Prostate gland (tissue), 2 donors: ENCODE measurements at regions not wholly inside any gene's neighbourhood (a gene's known extent, or its start where the extent isn't known, plus 50 kb on each side); places are given as distances from the start of the nearest gene placed in this dataset.

Experiments
- POLR2AphosphoS5 ChIP-seq: sonication (generic); formaldehyde crosslinking; IDR thresholded peaks from one replicate; pipeline ENCODE4 v1.6.1; 2017; ENCODE audit warnings: antibody characterized with exemption
- TF ChIP-seq, protein P1 (sequence below), 4 experiments: fragments of 200-600 bp in 2 of 4; fragments of 450-650 bp in 2 of 4; sonication (generic) in 2 of 4; IDR thresholded peaks; 1 replicate in 3 of 4; 2 replicates in 1 of 4; pipeline ENCODE4 v1.5.1; 2016 to 2019; ENCODE audit warnings: antibody characterized with exemption in 4 of 4, mild to moderate bottlenecking in 2 of 4, moderate library complexity in 2 of 4

DNA sequence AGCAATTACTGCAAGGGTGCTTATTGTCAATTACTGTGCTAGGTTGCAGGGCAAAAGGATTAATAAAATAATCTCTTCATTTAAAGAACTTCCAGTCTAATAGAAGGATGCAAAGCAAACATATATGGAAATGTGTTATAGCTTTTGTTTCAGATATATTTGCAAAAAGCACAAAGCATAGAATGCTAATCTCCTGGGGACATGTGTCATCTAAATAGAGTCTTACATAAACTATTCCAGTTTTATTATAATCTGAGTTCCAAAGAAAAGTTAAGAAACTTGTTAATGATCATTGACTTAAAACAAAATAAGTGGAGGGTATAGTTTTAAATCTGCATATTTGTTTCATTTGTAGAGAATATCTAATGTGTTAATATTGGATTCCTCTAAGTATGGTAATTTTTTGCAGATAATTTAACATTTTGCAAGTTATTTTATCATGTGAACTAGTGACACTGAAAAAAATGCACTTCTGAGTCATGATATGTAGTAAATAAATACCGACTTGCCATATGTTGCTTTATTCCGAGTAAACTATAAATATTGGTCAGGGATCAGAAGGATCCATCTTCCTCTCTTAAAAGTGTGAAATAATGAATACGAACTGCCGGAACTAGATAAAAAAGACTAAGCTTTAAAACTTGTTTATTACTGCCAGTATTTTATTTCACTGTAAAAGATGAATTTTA is 231.9 kb upstream of the FAT4 start:
- TF ChIP-seq, protein P1, sequence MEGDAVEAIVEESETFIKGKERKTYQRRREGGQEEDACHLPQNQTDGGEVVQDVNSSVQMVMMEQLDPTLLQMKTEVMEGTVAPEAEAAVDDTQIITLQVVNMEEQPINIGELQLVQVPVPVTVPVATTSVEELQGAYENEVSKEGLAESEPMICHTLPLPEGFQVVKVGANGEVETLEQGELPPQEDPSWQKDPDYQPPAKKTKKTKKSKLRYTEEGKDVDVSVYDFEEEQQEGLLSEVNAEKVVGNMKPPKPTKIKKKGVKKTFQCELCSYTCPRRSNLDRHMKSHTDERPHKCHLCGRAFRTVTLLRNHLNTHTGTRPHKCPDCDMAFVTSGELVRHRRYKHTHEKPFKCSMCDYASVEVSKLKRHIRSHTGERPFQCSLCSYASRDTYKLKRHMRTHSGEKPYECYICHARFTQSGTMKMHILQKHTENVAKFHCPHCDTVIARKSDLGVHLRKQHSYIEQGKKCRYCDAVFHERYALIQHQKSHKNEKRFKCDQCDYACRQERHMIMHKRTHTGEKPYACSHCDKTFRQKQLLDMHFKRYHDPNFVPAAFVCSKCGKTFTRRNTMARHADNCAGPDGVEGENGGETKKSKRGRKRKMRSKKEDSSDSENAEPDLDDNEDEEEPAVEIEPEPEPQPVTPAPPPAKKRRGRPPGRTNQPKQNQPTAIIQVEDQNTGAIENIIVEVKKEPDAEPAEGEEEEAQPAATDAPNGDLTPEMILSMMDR (IDR thresholded peaks at IDR 0.05): no peak
- TF ChIP-seq POLR2AphosphoS5: no peak
